Vagina (tissue), 2 donors: ENCODE measurements at regions not wholly inside any gene's neighbourhood (a gene's known extent, or its start where the extent isn't known, plus 50 kb on each side); places are given as distances from the start of the nearest gene placed in this dataset.

Source experiments
- POLR2AphosphoS5 ChIP-seq, 2 donors: sonication (generic); formaldehyde crosslinking; IDR thresholded peaks; one replicate each; pipeline ENCODE4 v1.9.0; 2017; ENCODE audit warnings: antibody characterized with exemption in 2 of 2, mild to moderate bottlenecking in 2 of 2, low read depth in 1 of 2; ENCODE audit not compliant: insufficient read depth in 1 of 2
- TF ChIP-seq, protein P1 (sequence below), 3 experiments: fragments of 450-650 bp in 2 of 3; fragments of 200-600 bp in 1 of 3; sonication (generic) in 1 of 3; IDR thresholded peaks; one replicate each; pipeline ENCODE4 v1.5.1; 2017 to 2019; ENCODE audit warnings: antibody characterized with exemption in 3 of 3, mild to moderate bottlenecking in 2 of 3, moderate library complexity in 2 of 3

DNA sequence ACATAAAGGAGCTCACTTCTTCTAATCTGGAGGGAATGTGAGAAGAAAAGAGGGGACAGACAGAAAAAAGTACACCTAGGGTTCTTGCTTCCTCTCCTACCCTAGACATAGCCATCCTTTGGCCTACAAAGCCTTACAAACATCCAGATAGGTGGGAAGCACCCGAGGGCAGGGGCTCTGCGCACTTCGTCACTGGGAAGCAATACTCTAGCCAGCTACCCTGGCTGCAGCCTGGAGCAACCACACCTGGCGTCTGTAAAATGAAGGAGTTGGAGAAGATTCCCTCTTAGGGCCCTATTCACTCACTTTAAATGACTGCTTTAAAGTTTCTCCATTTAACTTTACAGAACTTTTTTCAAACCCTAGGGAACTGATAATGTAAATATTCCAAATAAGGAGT is 65.7 kb upstream of the NOCT start:
- TF ChIP-seq, protein P1, sequence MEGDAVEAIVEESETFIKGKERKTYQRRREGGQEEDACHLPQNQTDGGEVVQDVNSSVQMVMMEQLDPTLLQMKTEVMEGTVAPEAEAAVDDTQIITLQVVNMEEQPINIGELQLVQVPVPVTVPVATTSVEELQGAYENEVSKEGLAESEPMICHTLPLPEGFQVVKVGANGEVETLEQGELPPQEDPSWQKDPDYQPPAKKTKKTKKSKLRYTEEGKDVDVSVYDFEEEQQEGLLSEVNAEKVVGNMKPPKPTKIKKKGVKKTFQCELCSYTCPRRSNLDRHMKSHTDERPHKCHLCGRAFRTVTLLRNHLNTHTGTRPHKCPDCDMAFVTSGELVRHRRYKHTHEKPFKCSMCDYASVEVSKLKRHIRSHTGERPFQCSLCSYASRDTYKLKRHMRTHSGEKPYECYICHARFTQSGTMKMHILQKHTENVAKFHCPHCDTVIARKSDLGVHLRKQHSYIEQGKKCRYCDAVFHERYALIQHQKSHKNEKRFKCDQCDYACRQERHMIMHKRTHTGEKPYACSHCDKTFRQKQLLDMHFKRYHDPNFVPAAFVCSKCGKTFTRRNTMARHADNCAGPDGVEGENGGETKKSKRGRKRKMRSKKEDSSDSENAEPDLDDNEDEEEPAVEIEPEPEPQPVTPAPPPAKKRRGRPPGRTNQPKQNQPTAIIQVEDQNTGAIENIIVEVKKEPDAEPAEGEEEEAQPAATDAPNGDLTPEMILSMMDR (IDR thresholded peaks at IDR 0.05) = no peak
- TF ChIP-seq POLR2AphosphoS5 (IDR thresholded peaks at IDR 0.05; ENCODE audit: insufficient read depth in 1 of 2, low read depth in 1 of 2) = no peak
